SU-DHL-6 (cell line): ENCODE measurements at regions not wholly inside any gene's neighbourhood (a gene's known extent, or its start where the extent isn't known, plus 50 kb on each side); places are given as distances from the start of the nearest gene placed in this dataset.

Experiments
- CTCF ChIP-seq: fragments of 200-600 bp; sonication (generic); IDR thresholded peaks from one replicate; pipeline ENCODE4 v1.5.1; 2017; ENCODE audit warnings: antibody characterized with exemption, mild to moderate bottlenecking, low read length, moderate library complexity; ENCODE audit not compliant: insufficient read depth, poor library complexity, severe bottlenecking
- EZH2phosphoT487 ChIP-seq: fragments of 200-600 bp; sonication (generic), shearing (Covaris generic); conservative IDR thresholded peaks from 2 replicates; pipeline ENCODE4 v1.6.1; 2018; ENCODE audit warnings: mild to moderate bottlenecking, antibody characterized with exemption, low read length, moderate library complexity, mixed read lengths

- no peak for TF ChIP-seq CTCF
- no peak for TF ChIP-seq EZH2phosphoT487
Measured at GRCh38 chr18:27871726-27872125, 305.2 kb downstream of the CDH2 start.
